ENCODE measurements at regions not wholly inside any gene's neighbourhood (a gene's known extent, or its start where the extent isn't known, plus 50 kb on each side); places are given as distances from the start of the nearest gene placed in this dataset.

- ChIA-PET POLR2A (no interaction called here), CTCF (ENCODE audit: unreplicated experiment) (no interaction called here)
- DNase-seq (ENCODE audit: low spot score), result no peak
- Histone ChIP-seq H3K9me2 (ENCODE audit: insufficient read depth, low read length) (no peaks in the 10 kb centered on the region), H3K9me3 (ENCODE audit: low read length) (no peaks in the 10 kb centered on the region), H3K79me2 (ENCODE audit: insufficient read depth, low read depth, low read length) (no peaks in the 10 kb centered on the region), H4K20me1 (ENCODE audit: insufficient read depth, low read length) (no peaks in the 10 kb centered on the region), H3K27ac (ENCODE audit: low read depth, low read length, poor library complexity, severe bottlenecking) (no peak overlapping the region), H3K4me2 (ENCODE audit: low read length) (no peak overlapping the region), H2AFZ (ENCODE audit: low read length) (no peak overlapping the region), H3K36me3 (ENCODE audit: insufficient read depth, low read length) (no peaks in the 10 kb centered on the region), H3K4me3 (ENCODE audit: low read depth, low read length, poor library complexity, severe bottlenecking) (no peak overlapping the region), H3K4me1 (ENCODE audit: insufficient read depth, low read length, poor library complexity, severe bottlenecking) (no peaks in the 10 kb centered on the region)
- TF ChIP-seq EZH2phosphoT487 (IDR thresholded peaks at IDR 0.05; ENCODE audit: borderline replicate concordance, low read depth, low read length) (no peak), CTCF (conservative IDR thresholded peaks at IDR 0.05; ENCODE audit: low read length) (no peak)
- intact Hi-C loops (cut with micrococcal nuclease; ENCODE audit: unreplicated experiment), result no loop called here
- no TSS peak for BruUV-seq (replicated peaks)
These were observed 104.8 kb upstream of the PPP2R3A start for GRCh38 chr3:135860761-135861160.

GRCh38 chr3:135862361-135862760 is 103.2 kb upstream of the PPP2R3A start:
- intact Hi-C loops (cut with micrococcal nuclease; ENCODE audit: unreplicated experiment), result no loop called here
- H3K9me2 ChIP-seq (ENCODE audit: insufficient read depth, low read length), result no peaks in the 10 kb centered on the region
- no peak for DNase-seq (ENCODE audit: low spot score)
- no peaks in the 10 kb centered on the region for H3K79me2 ChIP-seq (ENCODE audit: insufficient read depth, low read depth, low read length)
- no peak overlapping the region for H3K4me3 ChIP-seq (ENCODE audit: low read depth, low read length, poor library complexity, severe bottlenecking)
- H3K9me3 ChIP-seq (ENCODE audit: low read length), result no peaks in the 10 kb centered on the region
- H4K20me1 ChIP-seq (ENCODE audit: insufficient read depth, low read length), result no peaks in the 10 kb centered on the region
- TF ChIP-seq EZH2phosphoT487 (IDR thresholded peaks at IDR 0.05; ENCODE audit: borderline replicate concordance, low read depth, low read length) (no peak), CTCF (conservative IDR thresholded peaks at IDR 0.05; ENCODE audit: low read length) (no peak)
- POLR2A ChIA-PET, result interaction anchor here (0.6 kb wide), 2 partner anchors 19 to 359 kb away, joined by 3 read pairs; no protein-coding TSS in a partner anchor
- BruUV-seq (replicated peaks), result no TSS peak
- no peaks in the 10 kb centered on the region for H3K36me3 ChIP-seq (ENCODE audit: insufficient read depth, low read length)
- no peak overlapping the region for H2AFZ ChIP-seq (ENCODE audit: low read length)
- CTCF ChIA-PET (ENCODE audit: unreplicated experiment), result no interaction called here
- no peaks in the 10 kb centered on the region for H3K4me1 ChIP-seq (ENCODE audit: insufficient read depth, low read length, poor library complexity, severe bottlenecking)
- H3K4me2 ChIP-seq (ENCODE audit: low read length), result no peak overlapping the region
- no peak overlapping the region for H3K27ac ChIP-seq (ENCODE audit: low read depth, low read length, poor library complexity, severe bottlenecking)

- Histone ChIP-seq H3K4me3 (ENCODE audit: low read depth, low read length, poor library complexity, severe bottlenecking) (no peak overlapping the region), H3K4me2 (ENCODE audit: low read length) (no peak overlapping the region), H3K9me2 (ENCODE audit: insufficient read depth, low read length) (no peaks in the 10 kb centered on the region), H3K27ac (ENCODE audit: low read depth, low read length, poor library complexity, severe bottlenecking) (no peak overlapping the region), H2AFZ (ENCODE audit: low read length) (no peak overlapping the region), H3K4me1 (ENCODE audit: insufficient read depth, low read length, poor library complexity, severe bottlenecking) (no peaks in the 10 kb centered on the region), H3K9me3 (ENCODE audit: low read length) (no peaks in the 10 kb centered on the region), H4K20me1 (ENCODE audit: insufficient read depth, low read length) (no peaks in the 10 kb centered on the region), H3K79me2 (ENCODE audit: insufficient read depth, low read depth, low read length) (no peaks in the 10 kb centered on the region), H3K36me3 (ENCODE audit: insufficient read depth, low read length) (no peaks in the 10 kb centered on the region)
- no TSS peak for BruUV-seq (replicated peaks)
- ChIA-PET CTCF (ENCODE audit: unreplicated experiment) (no interaction called here), POLR2A (no interaction called here)
- intact Hi-C loops (cut with micrococcal nuclease; ENCODE audit: unreplicated experiment), result no loop called here
- no peak for DNase-seq (ENCODE audit: low spot score)
- TF ChIP-seq CTCF (conservative IDR thresholded peaks at IDR 0.05; ENCODE audit: low read length) (no peak), EZH2phosphoT487 (IDR thresholded peaks at IDR 0.05; ENCODE audit: borderline replicate concordance, low read depth, low read length) (no peak)
These were observed 101.5 kb upstream of the PPP2R3A start for GRCh38 chr3:135864060-135864459.

Measured in OCI-LY7 (cell line).